Fibroblast of skin of left quadriceps (primary cell): ENCODE measurements at regions not wholly inside any gene's neighbourhood (a gene's known extent, or its start where the extent isn't known, plus 50 kb on each side); places are given as distances from the start of the nearest gene placed in this dataset.

Experiments used
- DNase-seq, 2 experiments: peaks; one replicate each; pipeline ENCODE4 v3.0.0-alpha.2; 2013; ENCODE audit warnings: low read depth in 2 of 2

DNA sequence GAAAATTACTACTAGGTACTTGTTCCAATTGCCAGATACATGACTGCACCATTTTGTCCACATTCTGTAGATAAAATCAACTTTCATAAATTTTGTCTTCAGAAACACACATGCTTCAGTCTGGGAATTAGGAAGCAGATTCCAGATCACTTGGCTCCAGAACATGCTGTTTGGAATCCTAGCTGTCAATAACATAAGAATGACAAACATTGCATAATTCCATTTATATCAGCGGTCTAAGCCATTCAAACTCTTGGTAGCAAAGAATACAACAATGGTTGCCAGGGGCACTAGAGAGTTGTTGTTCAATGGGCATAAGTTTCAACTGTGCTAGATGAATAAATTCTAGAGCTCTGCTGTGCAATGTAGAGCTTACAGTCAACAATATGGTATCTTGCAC is 1112.1 kb upstream of the AGA start:
- no peak for DNase-seq

DNA sequence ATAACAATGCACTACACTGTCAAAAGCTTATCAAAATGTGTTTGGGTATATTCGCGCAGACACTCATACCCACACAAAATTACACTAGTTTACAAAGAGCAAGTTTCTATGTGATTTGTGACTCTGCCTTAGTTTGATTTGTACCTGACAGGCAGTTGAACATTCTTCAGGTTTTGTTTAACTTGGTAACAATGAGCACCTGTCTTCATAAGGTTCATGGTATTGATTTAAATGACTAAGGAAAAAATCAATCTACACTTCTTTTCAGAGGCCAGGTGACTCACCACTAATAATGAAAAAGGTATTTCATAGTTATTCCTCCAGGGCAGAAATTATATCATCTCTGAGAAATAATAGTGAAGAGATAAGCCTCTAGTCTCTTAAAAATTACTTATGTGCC is 1114.6 kb upstream of the AGA start:
- DNase-seq: no peak

DNA sequence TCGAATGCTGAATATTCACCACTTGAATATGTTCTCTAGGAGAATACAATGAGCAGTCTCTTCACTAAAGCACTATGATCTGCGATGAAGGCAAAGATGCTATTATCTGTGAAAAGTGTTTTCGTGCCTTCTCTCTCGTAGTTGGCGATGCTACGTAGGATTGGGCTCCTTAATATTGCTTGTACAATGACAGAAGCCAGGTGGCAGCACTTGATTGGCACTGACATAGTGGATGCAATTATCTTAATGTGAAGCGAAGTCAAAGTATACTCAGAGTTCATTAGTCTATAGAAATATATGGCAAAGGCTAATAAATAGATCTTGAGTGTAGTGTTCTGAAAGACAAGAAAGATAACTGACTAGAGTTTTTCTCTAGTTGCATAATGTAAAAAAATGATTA is 1135.7 kb upstream of the AGA start:
- no peak for DNase-seq

DNA sequence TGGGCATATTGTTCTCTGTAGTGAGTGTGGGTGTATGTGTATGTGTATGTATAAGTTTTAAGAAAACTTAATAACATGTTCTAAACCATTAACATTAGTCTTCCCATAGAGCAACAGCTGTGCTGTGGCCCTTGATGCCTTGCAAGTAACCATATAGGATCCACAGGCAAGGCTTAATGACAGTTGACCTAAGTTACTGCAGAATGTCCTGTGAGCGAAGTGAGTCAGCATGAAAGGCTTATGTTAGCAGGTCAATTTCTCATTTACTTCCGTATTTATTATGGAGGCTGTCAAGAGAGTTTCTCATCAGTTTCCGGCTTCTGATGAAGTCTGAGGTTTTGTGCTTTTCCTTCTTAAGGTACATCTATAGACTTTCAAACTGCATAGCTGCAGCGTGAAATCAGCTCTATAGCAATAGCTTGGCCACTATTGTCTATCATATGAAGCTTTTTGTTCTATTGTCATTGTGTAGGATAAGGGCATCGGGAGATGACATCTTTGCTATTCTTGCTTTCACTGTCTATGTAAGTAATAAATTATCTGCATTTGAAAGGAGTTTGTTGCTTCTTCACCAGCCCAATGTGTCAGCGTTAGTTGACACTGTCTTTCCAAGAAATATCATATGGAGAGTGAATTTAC is 1153.4 kb upstream of the AGA start:
- DNase-seq: no peak

DNA sequence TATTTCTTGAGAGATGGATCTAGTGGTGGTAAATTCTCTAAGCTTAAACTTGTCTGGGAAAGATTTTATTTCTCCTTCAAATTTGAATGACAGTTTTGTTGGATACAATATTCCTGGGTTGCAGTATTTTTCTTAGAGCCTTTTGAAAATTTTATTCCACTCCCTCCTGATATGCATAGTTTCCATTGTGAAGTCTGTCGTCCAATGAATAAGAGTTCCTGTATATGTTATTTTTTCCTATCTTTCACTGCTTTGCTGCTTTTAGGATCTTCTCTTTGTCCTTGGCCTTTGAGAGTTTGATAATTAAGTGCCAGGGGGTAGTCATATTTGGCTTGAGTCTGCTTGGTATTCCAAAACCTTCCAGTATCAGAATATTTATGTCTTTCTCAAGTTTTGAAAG is 1156.4 kb upstream of the AGA start:
- no peak for DNase-seq

DNA sequence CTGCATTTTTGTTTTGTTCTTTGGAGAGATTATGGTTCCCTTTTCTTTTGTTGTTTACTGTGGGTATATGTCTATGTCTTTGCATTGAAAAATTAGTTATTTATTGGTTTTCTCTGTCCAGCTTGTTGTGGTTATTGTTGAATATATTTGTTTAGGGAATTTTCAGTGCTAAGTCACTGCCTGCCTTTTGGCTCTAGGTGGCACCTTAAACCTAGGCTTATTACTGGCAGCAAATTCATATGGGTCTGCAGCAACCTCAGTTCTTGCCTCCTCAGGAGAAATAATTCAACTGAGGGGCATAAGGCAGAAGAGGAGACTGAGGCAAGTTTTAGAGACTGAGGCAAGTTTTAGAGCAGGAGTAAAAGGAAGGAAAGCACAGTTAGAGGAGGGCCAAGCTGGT is 1157.3 kb upstream of the AGA start:
- DNase-seq: no peak

DNA sequence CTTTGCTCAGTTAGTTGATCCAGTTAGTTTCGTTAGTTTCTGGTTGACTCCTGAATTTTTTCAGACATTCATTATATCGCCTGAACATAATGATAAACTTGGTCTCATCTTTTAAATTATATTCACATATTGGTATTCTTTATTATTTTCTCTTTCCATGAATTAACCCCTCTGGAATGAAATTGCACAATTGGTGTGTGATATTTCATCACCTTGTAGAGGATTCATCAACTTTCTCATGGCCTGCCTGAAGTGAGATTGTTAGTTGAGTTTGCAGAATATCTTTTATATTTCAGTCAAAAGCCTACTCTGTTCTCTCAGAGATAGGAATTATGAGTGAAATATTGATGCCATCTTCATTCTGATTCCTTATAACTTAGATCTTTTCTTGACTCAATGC is 1160.6 kb upstream of the AGA start:
- DNase-seq: peak; percentile 4 to 6

DNA sequence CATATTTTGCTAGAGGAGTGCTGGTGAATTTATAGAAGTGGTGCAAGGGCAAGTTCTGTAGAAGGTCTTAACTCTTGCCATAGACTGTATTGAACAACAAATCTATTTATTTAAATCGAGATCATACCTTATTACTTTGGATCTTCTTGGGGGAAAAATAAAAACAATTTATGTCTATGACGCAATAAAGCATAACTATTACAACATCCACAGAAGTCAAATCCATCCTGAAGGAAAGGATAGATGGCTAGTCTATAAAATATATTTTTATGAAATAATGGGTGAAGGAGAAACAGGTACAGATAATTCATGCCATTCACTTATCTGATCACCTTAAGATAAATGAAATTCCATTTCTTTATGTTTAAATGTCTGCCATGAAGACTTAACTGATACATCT is 1168.8 kb upstream of the AGA start:
- no peak for DNase-seq

DNA sequence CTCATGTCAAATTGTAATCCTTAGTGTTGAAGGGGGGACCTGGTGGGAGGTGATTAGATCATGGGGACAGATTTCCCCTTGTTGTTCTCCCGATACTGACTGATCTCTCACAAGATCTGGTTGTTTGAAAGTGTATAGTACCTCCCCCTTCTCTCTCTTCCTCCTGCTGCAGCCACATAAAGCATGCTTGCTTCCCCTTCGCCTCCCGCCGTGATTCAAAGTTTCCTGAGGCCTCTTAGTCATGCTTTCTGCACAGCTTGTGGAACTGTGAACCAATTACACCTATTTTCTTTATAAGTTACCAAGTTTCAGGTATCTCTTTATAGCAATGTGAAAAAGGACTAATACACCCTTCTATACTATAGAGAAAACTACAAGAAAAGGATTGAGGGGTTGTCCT is 1170.5 kb upstream of the AGA start:
- DNase-seq: no peak

DNA sequence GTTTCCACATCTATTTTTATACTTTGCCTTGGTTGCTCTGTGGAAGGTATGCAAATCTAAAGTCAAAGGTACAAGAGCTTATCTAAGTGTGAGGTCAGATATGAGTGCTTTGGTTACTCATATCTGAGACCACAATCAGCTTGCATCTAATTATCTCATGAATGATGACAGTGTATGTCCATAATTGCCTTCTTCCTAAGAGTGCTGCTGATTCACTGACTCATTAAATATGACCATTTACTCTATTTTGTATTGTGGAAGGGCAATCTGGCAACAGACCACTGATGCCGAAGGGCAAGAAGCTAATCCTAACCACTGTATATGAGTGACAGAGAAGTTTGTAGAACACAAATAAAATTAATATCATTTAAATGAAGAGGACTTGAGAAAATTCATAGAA is 1190.2 kb upstream of the AGA start:
- no peak for DNase-seq

DNA sequence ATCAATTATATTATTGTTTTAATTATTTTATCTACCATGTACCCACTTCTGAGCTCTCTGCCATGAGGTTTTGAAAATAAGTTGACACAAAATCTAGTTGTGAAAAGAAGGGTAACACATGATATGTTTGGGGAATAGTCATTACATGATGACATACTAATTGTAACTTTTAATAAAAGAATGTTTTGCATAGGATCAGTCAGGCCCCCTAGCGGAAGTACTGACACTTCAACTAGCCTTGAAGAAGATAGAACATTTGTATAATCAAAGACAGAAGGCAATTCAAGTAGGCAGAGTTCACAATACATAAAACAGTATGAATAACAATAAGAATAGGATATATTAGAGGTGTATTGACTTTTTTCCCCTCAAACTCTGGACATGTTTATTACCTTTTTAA is 1191.0 kb upstream of the AGA start:
- no peak for DNase-seq

DNA sequence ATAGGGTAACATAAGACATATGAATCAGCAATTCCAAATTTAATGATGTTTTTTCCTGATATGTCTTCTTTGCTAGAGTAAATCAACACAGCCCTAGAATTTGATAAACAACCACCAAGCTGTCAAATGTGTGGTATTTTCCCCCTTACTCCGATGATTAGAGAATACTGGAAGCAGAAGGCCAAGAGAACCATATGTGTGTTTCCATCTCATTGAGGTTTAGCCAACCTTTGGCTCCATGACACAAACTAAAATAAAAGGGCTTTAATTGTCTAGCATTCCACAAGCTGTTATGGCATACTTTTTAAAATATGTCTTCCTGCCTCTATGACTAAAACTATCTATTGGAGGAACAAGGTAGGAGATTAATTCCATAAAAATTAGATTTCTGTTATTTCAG is 1222.4 kb upstream of the AGA start:
- no peak for DNase-seq

DNA sequence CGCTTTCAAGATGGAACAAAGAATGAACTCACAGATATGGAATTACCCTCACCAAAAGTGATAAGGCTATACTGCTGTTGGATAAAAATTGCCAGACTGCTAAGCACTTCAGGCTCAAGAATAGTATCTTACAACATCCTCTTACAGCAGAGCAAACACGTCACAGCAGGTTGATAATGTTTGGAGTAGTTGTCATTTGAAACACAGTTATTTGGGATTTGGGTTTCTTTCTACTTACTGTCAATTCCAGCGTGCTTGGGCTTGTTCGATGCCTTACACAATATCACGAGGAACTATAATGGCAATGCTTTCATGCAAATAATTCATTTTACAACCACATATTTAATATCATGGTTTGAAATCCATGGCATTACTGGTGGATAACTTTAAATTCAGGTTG is 1223.7 kb upstream of the AGA start:
- DNase-seq: no peak

DNA sequence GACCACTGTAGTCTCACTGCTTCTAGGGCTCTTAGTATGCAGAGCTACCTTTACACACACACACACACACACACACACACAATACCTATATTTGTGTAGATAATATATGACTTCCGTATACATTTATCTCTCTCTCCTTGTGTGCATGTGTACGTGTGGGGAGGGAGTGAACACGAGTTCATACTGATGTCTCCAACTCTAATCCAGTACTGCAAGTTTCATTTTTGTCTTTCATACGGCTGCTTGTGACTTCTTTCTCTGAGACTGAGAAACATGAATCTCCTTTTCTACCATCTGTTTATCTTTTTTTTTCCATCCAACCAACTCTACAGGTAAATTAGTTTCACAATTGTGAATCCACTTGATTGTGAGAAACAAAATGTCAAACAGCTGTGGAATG is 1229.5 kb upstream of the AGA start:
- DNase-seq: no peak

DNA sequence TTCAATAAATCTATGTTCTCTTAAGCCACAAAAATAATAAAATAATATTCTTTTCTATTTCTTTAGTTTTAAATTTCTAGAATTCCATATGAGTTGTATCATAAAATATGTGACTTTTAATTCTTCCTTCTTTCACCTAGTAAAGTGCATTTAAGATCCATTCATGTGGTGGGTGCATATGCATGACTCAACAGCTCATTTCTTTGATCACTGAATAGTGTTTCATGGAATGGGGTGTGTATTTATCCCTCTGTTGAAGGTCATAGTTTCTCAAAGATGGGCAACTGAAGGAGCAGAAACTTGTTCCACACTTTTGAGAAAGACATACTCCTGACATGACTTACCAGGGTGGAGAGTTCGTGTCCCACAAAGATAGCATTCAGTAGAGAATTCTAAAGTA is 1230.3 kb upstream of the AGA start:
- DNase-seq: no peak

DNA sequence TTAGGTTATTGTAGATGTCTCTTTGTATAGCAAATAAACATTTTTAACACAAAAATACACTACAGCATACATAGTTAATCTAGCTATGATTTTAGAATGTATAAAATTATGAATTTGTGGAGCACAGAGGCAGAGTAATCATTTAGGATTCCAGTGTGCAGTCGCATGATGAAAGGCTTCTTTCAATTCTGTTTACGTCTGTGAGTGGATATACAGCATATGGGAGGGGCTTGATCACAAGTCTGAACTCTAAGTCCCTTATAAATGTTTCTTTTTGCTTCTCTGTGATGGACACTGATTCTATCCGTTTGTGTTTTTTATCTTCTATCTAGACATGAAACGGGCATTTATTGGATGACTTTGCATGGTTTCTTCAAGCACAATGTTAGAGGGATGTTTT is 1239.6 kb upstream of the AGA start:
- DNase-seq: no peak

DNA sequence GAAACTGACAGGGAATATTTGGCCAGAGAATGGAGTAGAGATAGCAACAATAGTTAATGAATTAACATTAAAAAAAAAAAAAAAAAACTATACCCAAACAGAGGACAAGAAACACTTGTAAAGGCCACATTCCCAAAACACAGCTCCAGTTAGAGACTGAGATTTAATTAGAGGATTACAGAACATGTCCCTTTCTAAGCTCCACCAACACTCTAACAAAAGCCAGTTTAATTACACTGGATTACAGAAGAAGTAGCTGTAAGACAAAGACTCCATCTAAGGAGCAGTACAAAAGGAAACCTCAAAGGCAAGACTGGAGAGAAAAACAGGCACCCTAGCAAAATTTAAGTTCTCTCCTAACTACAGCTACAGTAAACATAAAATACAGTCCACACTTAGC is 1247.7 kb upstream of the AGA start:
- DNase-seq: no peak

DNA sequence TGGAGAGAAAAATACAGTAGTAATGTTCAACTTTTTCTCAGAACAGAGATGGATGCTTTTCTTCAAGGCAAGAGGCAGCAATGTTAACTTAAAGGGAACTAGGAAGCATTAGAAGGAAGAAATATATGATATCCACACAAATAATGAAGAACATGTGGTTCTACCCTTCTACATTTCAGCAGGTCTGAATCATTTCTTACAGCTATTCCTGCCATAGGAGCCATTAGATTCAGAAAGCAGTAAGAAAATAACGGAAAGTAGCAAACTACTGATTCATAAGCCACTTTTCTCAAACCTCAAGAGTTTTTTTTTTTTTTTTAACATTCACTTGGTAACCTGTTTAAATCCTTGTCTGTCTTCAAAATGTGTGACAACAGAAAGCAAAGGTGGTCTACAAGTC is 1251.6 kb upstream of the AGA start:
- DNase-seq: peak; percentile 31 to 32

DNA sequence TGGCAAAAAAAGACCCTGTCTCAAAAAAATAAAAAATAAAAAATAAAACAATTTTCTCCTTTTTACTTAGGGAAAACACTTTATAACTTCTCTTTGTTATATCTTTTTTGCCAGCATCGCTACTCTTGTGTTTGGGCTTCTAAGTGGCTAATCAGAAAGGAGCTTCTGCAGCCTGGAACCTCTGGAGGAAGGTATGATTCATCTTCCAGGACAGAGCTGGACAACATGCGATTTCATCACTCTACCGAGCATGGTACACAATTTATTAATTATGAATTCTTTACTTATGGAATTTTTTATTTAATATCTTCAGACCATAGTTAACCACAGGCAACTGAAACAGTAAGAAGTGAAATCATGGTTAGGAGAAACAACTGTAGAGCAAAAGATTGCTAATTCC is 1254.3 kb upstream of the AGA start:
- no peak for DNase-seq

DNA sequence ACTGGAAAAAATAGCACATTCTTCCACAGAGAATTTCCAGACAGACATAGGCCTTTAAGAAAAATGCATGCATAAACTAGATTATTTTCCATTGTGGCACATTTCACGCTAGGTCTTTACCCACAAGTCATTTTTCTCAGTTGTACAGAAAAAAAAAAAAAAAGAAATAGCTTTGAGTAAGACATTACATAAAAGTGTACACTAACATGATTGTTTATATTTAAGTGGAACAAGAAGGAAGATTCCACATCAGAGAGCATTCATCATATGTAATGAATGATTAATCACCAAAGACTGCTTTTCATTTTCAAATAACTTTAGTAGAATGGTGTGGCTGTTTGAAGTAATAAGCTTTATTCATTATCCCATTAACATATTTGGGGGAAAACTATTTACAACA is 1270.2 kb upstream of the AGA start:
- no peak for DNase-seq

DNA sequence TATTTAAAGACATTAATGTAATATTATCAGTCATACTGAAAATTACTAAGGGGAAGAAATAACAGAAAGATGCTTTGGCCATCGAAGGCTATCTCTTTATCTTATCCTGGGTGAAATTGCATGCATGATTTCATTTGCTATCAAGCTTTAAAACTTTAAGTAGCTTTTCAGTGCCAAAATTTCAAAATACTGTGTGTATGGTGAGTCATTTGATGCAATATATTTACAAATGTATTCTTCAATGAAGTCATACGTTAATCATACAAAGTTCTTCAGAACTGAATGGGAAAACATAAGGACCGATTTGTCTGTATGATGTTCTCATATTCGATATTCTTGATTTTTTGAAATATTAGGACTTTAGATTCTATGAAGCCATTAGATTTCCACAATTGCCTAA is 1295.8 kb upstream of the AGA start:
- DNase-seq: no peak

DNA sequence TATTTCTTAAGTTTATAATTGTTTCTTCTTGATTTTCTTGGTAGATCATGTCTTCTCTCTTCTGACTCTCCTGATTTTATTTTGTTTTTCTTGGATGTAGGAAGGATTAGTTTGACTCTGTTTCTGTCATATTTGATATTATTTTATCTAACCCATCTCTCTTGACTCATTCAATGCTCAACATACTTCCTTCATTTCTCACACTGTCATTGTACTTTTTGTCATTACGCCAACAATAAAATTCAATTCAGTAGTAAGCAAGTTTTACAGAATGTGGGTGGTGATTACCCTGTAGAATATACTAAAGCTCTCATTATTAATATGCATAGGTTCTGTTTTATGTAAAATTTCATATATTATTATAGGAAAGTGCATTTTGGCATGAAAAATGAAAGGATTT is 1303.0 kb upstream of the AGA start:
- peak in 1 of 2 experiments; percentile 1 for DNase-seq

DNA sequence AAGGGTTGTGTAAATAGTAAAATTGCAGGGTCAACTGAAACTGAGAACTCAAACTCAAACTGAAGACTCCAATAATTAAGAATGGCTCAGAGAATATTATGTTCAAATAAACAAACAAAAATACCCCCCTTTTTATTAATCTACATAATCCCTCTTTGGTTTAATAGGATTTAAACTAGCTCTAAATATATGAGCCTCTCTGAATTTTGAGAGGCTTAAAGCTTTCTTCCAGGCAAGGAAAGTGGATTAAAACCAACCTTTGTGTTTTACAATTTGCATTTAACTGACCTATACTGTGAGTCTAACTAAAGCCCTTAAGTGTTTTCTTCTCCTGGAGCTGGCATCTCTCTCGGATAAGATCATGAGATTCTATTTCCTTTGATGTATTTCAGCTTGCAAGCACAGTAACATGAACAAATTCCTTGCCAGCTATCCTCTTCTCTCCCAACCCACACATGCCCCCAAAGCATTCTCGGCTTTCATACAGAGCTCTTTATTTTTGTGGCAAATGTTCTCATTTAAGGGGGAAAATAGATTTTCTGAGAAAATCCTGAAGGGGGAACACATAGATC is 1310.8 kb upstream of the AGA start:
- no peak for DNase-seq

DNA sequence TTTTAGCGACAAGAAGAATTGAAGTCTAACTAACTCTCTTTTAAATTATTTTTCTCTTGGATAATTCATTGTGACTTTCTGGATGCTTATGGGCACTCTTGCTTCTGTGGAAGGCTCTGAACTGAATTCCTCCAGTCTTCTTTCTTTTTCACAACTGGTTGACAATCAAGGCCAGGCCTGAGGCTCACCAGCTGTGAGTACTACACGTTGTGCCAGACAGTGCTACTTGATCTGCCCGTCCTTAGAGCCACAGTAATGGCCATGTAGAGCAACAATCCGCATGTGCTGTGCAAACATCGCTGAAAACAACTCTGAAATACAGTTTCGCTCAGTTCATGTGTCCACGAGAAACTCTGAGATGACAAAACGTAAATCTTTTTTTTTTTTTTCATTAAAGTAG is 1336.3 kb upstream of the AGA start:
- no peak for DNase-seq
